HEK293T (cell line): ENCODE measurements at regions not wholly inside any gene's neighbourhood (a gene's known extent, or its start where the extent isn't known, plus 50 kb on each side); places are given as distances from the start of the nearest gene placed in this dataset.
"Not testable (repeated sequence)": the region's sequence is repeated elsewhere in the genome, so short reads cannot be mapped to it uniquely, and the experiment has no call there.

Experiments
- BHLHE40 ChIP-seq: fragments of 450-650 bp; IDR thresholded peaks from 2 replicates; pipeline ENCODE4 v1.6.1; 2016; ENCODE audit warnings: mild to moderate bottlenecking, moderate library complexity, borderline replicate concordance
- L3MBTL2 ChIP-seq: fragments of 450-650 bp; conservative IDR thresholded peaks from 2 replicates; pipeline ENCODE4 v1.6.1; 2016; ENCODE audit warnings: mild to moderate bottlenecking
- NFRKB ChIP-seq: fragments of 450-650 bp; IDR thresholded peaks from 2 replicates; pipeline ENCODE4 v1.6.1; 2016; ENCODE audit warnings: mild to moderate bottlenecking, moderate library complexity
- SP1 ChIP-seq: fragments of 450-650 bp; IDR thresholded peaks from 2 replicates; pipeline ENCODE4 v1.6.1; 2017
- ZNF384 ChIP-seq: fragments of 450-650 bp; IDR thresholded peaks from 2 replicates; pipeline ENCODE4 v1.6.1; 2016

GRCh38 chrX:92351065-92351464 is 571.9 kb downstream of the PCDH11X start:
- not testable (repeated sequence) for TF ChIP-seq SP1, NFRKB, BHLHE40, ZNF384, L3MBTL2
